ENCODE measurements at regions not wholly inside any gene's neighbourhood (a gene's known extent, or its start where the extent isn't known, plus 50 kb on each side); places are given as distances from the start of the nearest gene placed in this dataset.
"Not testable (repeated sequence)": the region's sequence is repeated elsewhere in the genome, so short reads cannot be mapped to it uniquely, and the experiment has no call there.

DNA sequence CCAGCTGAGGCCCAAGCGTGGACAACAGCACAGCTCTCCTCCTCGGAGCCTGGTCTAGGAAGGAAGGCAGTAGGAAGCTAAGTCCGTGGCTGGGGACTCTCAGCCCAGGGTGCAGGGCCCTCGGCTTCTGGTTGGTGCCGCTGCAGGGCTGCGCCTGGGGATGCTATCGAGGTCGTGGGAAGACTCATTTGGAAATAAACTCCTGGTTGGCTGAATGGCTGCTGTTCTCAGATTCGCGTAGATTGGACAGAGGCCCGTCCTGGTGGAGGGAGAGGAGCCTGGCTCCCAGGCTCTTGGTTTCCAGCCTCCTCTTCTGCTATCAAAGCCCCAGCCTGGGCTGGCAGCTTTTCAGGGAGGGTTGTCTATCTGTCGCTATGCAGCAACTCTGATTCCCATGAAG is 152.6 kb upstream of the FZD8 start:
- no peaks in the 10 kb centered on the region for H3K9me3 ChIP-seq (ENCODE audit: control insufficient read depth, insufficient read depth, low read length)

DNA sequence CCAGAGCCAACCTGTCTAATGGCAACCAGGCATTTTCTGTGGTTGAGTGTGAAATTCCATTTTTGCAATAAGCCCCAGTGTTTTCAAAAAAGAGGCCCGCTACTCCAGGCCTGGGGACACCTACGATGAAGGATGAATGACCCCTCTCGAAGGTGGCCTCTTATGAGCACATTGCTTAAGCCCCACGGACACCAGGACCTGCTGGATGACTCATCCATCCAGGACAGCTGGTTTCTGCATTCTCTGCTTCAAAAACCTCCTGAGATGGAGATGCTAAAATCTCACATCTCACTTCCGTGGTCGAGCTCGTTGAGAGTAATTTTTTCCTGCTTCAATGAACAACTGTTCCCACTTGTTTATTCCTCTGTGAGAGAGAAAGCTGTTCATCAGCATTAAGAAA is 150.2 kb upstream of the FZD8 start:
- H3K27me3 ChIP-seq (ENCODE audit: control insufficient read depth, insufficient read depth, low read length) = no peaks in the 10 kb centered on the region
- H3K27ac ChIP-seq (ENCODE audit: low read length) = no peak overlapping the region
- DNase-seq (ENCODE audit: low read depth, low spot score) = no peak
- H3K36me3 ChIP-seq (ENCODE audit: control insufficient read depth, insufficient read depth, low read length) = no peaks in the 10 kb centered on the region
- no peak overlapping the region for H3K4me3 ChIP-seq (ENCODE audit: low read length)
- no peaks in the 10 kb centered on the region for H3K9me3 ChIP-seq (ENCODE audit: control insufficient read depth, insufficient read depth, low read length)
- H3K4me1 ChIP-seq (ENCODE audit: control insufficient read depth, insufficient read depth, low read length) = no peaks in the 10 kb centered on the region
- no CpG with 5 or more reads among the region's 7 CpGs for WGBS (ENCODE audit: insufficient coverage, insufficient read length)

More for the DNA sequence above, 152.6 kb upstream of the FZD8 start:
- Histone ChIP-seq H3K27ac (ENCODE audit: low read length) (no peak overlapping the region), H3K36me3 (ENCODE audit: control insufficient read depth, insufficient read depth, low read length) (no peaks in the 10 kb centered on the region), H3K27me3 (ENCODE audit: control insufficient read depth, insufficient read depth, low read length) (no peaks in the 10 kb centered on the region), H3K4me3 (ENCODE audit: low read length) (no peak overlapping the region), H3K4me1 (ENCODE audit: control insufficient read depth, insufficient read depth, low read length) (no peaks in the 10 kb centered on the region)
- WGBS (ENCODE audit: insufficient coverage, insufficient read length) = no CpG with 5 or more reads among the region's 12 CpGs
- DNase-seq (ENCODE audit: low read depth, low spot score) = no peak

- no peaks in the 10 kb centered on the region for H3K9me3 ChIP-seq (ENCODE audit: control insufficient read depth, insufficient read depth, low read length)
- no peaks in the 10 kb centered on the region for H3K36me3 ChIP-seq (ENCODE audit: control insufficient read depth, insufficient read depth, low read length)
- no CpG with 5 or more reads among the region's 7 CpGs for WGBS (ENCODE audit: insufficient coverage, insufficient read length)
- DNase-seq (ENCODE audit: low read depth, low spot score) = no peak
- H3K27ac ChIP-seq (ENCODE audit: low read length) = no peak overlapping the region
- no peak overlapping the region for H3K4me3 ChIP-seq (ENCODE audit: low read length)
- no peaks in the 10 kb centered on the region for H3K27me3 ChIP-seq (ENCODE audit: control insufficient read depth, insufficient read depth, low read length)
- no peaks in the 10 kb centered on the region for H3K4me1 ChIP-seq (ENCODE audit: control insufficient read depth, insufficient read depth, low read length)
These were observed 147.9 kb upstream of the FZD8 start for GRCh38 chr10:35789996-35790395.

DNA sequence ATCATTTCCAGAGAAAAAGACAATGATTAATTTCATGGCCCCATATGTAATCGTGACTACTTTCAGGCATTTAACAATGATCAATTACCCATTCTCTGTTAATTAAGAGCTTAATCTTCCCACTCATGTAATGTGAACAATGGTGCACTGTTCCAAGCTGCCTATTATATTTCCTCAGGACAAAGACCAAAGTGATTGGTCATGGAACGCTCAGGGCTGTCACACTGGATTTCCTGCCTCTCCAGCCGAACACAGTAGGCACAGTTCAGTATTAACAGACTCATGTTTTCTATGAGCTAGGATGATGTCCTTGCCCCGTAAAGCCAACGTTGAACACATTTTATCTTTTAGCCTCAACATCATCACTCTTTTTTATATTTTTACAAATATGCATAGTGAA is 142.7 kb upstream of the FZD8 start:
- Histone ChIP-seq H3K27me3 (ENCODE audit: control insufficient read depth, insufficient read depth, low read length) (no peaks in the 10 kb centered on the region), H3K36me3 (ENCODE audit: control insufficient read depth, insufficient read depth, low read length) (no peaks in the 10 kb centered on the region), H3K27ac (ENCODE audit: low read length) (no peak overlapping the region), H3K4me1 (ENCODE audit: control insufficient read depth, insufficient read depth, low read length) (no peaks in the 10 kb centered on the region), H3K4me3 (ENCODE audit: low read length) (no peak overlapping the region), H3K9me3 (ENCODE audit: control insufficient read depth, insufficient read depth, low read length) (no peaks in the 10 kb centered on the region)
- no CpG with 5 or more reads among the region's 5 CpGs for WGBS (ENCODE audit: insufficient coverage, insufficient read length)
- no peak for DNase-seq (ENCODE audit: low read depth, low spot score)

GRCh38 chr10:35783305-35783838 is 141.3 kb upstream of the FZD8 start:
- no peaks in the 10 kb centered on the region for H3K4me1 ChIP-seq (ENCODE audit: control insufficient read depth, insufficient read depth, low read length)
- no peak overlapping the region for H3K27ac ChIP-seq (ENCODE audit: low read length)
- DNase-seq (ENCODE audit: low read depth, low spot score) = no peak
- H3K9me3 ChIP-seq (ENCODE audit: control insufficient read depth, insufficient read depth, low read length) = no peaks in the 10 kb centered on the region
- H3K36me3 ChIP-seq (ENCODE audit: control insufficient read depth, insufficient read depth, low read length) = no peaks in the 10 kb centered on the region
- no peaks in the 10 kb centered on the region for H3K27me3 ChIP-seq (ENCODE audit: control insufficient read depth, insufficient read depth, low read length)
- WGBS (ENCODE audit: insufficient coverage, insufficient read length) = no CpG with 5 or more reads among the region's 7 CpGs
- H3K4me3 ChIP-seq (ENCODE audit: low read length) = no peak overlapping the region

GRCh38 chr10:35781643-35782035 is 139.5 kb upstream of the FZD8 start:
- Histone ChIP-seq H3K27ac (ENCODE audit: low read length) (no peak overlapping the region), H3K36me3 (ENCODE audit: control insufficient read depth, insufficient read depth, low read length) (no peaks in the 10 kb centered on the region), H3K27me3 (ENCODE audit: control insufficient read depth, insufficient read depth, low read length) (no peaks in the 10 kb centered on the region), H3K9me3 (ENCODE audit: control insufficient read depth, insufficient read depth, low read length) (no peaks in the 10 kb centered on the region), H3K4me1 (ENCODE audit: control insufficient read depth, insufficient read depth, low read length) (no peaks in the 10 kb centered on the region), H3K4me3 (ENCODE audit: low read length) (no peak overlapping the region)
- DNase-seq (ENCODE audit: low read depth, low spot score) = peak; percentile 22
- no CpG with 5 or more reads among the region's 5 CpGs for WGBS (ENCODE audit: insufficient coverage, insufficient read length)

DNA sequence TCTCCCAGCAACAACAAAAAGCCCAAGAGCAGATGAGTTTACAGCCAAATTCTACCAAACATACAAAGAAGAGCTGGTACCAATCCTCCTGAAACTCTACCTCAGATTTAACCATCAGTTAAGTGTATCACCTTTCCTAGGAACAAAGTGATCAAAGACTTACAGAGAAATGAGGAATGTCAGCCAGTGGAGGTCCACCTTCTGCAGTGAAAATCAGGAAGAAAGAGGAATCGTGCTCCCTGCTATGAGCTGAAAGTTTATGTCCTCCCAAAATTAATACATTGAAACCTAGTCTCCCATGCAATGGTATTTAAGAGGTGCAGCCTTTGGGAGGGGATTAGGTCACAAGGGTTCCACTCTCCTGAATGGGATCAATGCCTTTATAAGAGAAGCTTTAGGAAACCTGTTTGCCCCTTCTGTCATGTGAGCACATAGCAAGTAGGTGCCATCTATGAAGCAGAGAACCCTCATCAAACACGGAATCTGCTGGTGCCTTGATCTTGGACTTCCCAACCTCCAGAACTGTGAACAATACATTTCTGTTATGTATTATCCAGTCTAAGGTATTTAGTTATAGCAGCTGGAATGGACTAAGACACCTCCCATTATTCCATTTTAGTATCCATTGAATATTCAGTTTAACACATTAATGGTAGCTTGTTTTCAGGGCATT is 139.0 kb upstream of the FZD8 start:
- Histone ChIP-seq H3K9me3 (ENCODE audit: control insufficient read depth, insufficient read depth, low read length) (no peaks in the 10 kb centered on the region), H3K36me3 (ENCODE audit: control insufficient read depth, insufficient read depth, low read length) (no peaks in the 10 kb centered on the region), H3K4me1 (ENCODE audit: control insufficient read depth, insufficient read depth, low read length) (no peaks in the 10 kb centered on the region), H3K27me3 (ENCODE audit: control insufficient read depth, insufficient read depth, low read length) (no peaks in the 10 kb centered on the region), H3K27ac (ENCODE audit: low read length) (no peak overlapping the region), H3K4me3 (ENCODE audit: low read length) (no peak overlapping the region)
- no CpG with 5 or more reads among the region's 2 CpGs for WGBS (ENCODE audit: insufficient coverage, insufficient read length)
- no peak for DNase-seq (ENCODE audit: low read depth, low spot score)

DNA sequence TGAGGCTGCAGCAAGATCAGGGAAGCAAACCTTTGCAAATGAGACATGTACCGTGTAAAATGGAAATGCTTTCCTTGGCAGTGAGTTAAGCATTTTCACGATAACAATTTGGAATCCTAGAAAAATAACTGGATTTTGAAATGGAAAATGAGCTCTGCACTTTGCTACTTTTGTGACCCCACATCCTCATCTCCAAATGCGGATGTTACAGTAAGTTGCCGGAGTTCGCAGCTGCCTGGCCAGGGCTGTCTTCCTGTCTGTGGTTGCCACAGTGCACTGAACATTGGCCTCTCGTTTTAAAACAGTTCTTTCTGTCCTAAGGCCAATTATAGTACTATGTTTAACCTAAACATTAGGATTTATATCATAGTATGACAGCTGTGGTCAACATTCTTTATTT is 136.2 kb upstream of the FZD8 start:
- H3K4me1 ChIP-seq (ENCODE audit: control insufficient read depth, insufficient read depth, low read length) = no peaks in the 10 kb centered on the region
- H3K9me3 ChIP-seq (ENCODE audit: control insufficient read depth, insufficient read depth, low read length) = no peaks in the 10 kb centered on the region
- no CpG with 5 or more reads among the region's 6 CpGs for WGBS (ENCODE audit: insufficient coverage, insufficient read length)
- DNase-seq (ENCODE audit: low read depth, low spot score) = no peak
- no peak overlapping the region for H3K4me3 ChIP-seq (ENCODE audit: low read length)
- no peaks in the 10 kb centered on the region for H3K36me3 ChIP-seq (ENCODE audit: control insufficient read depth, insufficient read depth, low read length)
- no peak overlapping the region for H3K27ac ChIP-seq (ENCODE audit: low read length)
- H3K27me3 ChIP-seq (ENCODE audit: control insufficient read depth, insufficient read depth, low read length) = no peaks in the 10 kb centered on the region

DNA sequence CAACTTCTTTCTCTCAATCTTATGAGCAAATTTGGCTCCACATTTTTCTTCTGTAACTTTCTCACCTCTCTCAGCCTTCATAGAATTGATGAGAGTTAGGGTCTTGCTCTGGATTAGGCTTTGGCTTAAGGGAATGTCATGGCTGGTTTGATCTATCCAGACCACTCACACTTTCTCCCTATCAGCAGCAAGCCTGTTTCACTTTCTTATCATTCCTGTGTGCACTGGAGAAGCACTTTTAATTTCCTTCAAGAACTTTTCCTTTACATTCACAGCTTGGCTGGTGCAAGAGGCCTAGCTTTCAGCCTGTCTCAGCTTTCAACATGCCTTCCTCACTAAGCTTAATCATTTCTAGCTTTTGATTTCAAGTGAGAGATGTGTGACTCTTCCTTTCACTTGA is 134.5 kb upstream of the FZD8 start:
- not testable (repeated sequence) for H3K4me1 ChIP-seq (ENCODE audit: control insufficient read depth, insufficient read depth, low read length); DNase-seq (ENCODE audit: low read depth, low spot score); H3K27ac ChIP-seq (ENCODE audit: low read length); H3K36me3 ChIP-seq (ENCODE audit: control insufficient read depth, insufficient read depth, low read length); H3K9me3 ChIP-seq (ENCODE audit: control insufficient read depth, insufficient read depth, low read length); H3K27me3 ChIP-seq (ENCODE audit: control insufficient read depth, insufficient read depth, low read length); H3K4me3 ChIP-seq (ENCODE audit: low read length)

DNA sequence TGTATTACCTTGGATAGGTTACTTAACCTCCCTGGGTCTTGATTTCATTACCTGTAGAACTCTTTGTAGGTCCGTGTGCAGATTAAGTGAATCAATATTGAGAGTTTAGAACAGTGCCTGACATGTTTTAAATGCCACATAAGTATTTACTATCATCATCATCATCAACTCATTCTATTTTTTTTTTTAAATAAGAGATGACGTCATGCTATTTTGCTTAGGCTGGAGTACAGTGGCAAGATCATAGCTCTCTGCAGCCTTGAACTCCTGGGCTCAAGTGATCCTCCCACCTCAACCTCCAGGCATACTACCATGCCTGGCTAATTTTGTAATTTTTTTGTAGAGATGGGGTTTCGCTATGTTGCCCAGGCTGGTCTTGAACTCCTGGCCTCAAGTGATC is 132.0 kb upstream of the FZD8 start:
- Histone ChIP-seq H3K4me3 (ENCODE audit: low read length) (no peak overlapping the region), H3K4me1 (ENCODE audit: control insufficient read depth, insufficient read depth, low read length) (no peaks in the 10 kb centered on the region), H3K27me3 (ENCODE audit: control insufficient read depth, insufficient read depth, low read length) (no peaks in the 10 kb centered on the region), H3K27ac (ENCODE audit: low read length) (no peak overlapping the region), H3K36me3 (ENCODE audit: control insufficient read depth, insufficient read depth, low read length) (no peaks in the 10 kb centered on the region), H3K9me3 (ENCODE audit: control insufficient read depth, insufficient read depth, low read length) (no peaks in the 10 kb centered on the region)
- WGBS (ENCODE audit: insufficient coverage, insufficient read length) = no CpG with 5 or more reads among the region's 3 CpGs
- no peak for DNase-seq (ENCODE audit: low read depth, low spot score)

DNA sequence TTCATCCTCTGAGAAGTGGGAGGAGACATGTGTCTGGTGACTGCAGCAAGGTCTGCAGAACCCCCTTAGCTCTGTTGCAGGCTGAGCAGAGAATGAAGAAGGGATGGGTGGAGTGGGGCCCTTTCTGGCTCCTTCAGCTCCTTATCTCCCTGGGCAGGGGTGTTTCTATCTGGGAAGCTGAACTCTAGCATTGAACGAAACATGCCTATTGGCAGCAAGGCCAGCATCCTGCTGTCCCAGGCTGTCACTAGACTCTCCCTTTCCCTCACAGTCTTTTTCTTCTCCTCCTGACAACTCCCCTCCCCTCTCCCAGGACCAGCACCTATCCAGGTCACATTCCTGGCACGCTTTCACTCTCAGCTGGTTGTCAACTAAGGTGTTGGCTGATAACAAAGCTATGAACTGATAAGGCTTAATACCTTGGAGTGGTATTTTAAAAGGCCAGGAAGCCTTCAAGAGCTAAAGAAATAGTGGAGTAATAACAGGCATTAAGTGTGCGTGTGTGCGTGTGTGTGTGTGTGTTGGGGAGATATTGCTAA is 128.8 kb upstream of the FZD8 start:
- Histone ChIP-seq H3K27me3 (ENCODE audit: control insufficient read depth, insufficient read depth, low read length) (no peaks in the 10 kb centered on the region), H3K4me3 (ENCODE audit: low read length) (no peak overlapping the region), H3K27ac (ENCODE audit: low read length) (no peak overlapping the region), H3K9me3 (ENCODE audit: control insufficient read depth, insufficient read depth, low read length) (no peaks in the 10 kb centered on the region), H3K36me3 (ENCODE audit: control insufficient read depth, insufficient read depth, low read length) (no peaks in the 10 kb centered on the region), H3K4me1 (ENCODE audit: control insufficient read depth, insufficient read depth, low read length) (no peaks in the 10 kb centered on the region)
- DNase-seq (ENCODE audit: low read depth, low spot score) = no peak
- no CpG with 5 or more reads among the region's 4 CpGs for WGBS (ENCODE audit: insufficient coverage, insufficient read length)

Measured in iPS DF 6.9 (cell line).